ENCODE measurements at regions not wholly inside any gene's neighbourhood (a gene's known extent, or its start where the extent isn't known, plus 50 kb on each side); places are given as distances from the start of the nearest gene placed in this dataset.

DNA sequence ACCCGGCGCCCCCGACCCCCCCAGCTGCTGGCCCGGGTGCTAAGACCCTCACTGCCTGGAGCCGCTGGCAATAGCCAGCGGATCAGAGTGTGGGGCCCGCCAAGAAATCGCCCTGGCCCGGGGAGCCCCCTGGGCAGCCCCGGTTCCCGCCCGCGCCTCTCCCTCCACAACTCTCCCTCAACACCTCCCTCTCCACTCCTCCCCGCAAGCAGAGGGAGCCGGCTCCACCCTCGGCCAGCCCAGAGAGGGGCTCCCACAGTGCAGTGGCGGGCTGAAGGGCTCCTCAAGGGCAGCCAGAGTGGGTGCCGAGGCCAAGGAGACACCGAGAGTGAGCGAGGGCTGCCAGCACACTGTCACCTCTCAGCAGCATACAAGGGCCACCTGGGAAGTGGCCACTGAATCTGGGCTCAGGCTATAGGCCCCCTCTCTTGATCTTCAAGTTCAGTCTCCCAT, 385.5 kb downstream of the SEC14L1 start:
- no peak for ATAC-seq (ENCODE audit: low read depth)
- DNase-seq (ENCODE audit: low spot score), result no peak

GRCh38 chr17:77526728-77527350, 386.1 kb downstream of the SEC14L1 start:
- Histone ChIP-seq H3K27me3 (ENCODE audit: insufficient read depth, poor library complexity, severe bottlenecking) (peaks cover 17% of the 10 kb centered on the region), H3K4me3 (ENCODE audit: severe bottlenecking) (no peak overlapping the region), H3K36me3 (ENCODE audit: low read depth) (no peaks in the 10 kb centered on the region), H3K9me3 (ENCODE audit: severe bottlenecking) (no peaks in the 10 kb centered on the region), H3K27ac (ENCODE audit: poor library complexity, severe bottlenecking) (no peak overlapping the region), H3K4me1 (ENCODE audit: insufficient read depth, poor library complexity, severe bottlenecking) (no peaks in the 10 kb centered on the region)
- no peak for TF ChIP-seq CTCF (IDR thresholded peaks at IDR 0.05; ENCODE audit: poor library complexity, severe bottlenecking)
- DNase-seq (ENCODE audit: low spot score) (no peak), ATAC-seq (ENCODE audit: low read depth) (no peak)

More for the DNA sequence above, 385.5 kb downstream of the SEC14L1 start:
- no peaks in the 10 kb centered on the region for H3K9me3 ChIP-seq (ENCODE audit: severe bottlenecking)
- no peaks in the 10 kb centered on the region for H3K4me1 ChIP-seq (ENCODE audit: insufficient read depth, poor library complexity, severe bottlenecking)
- H3K27ac ChIP-seq (ENCODE audit: poor library complexity, severe bottlenecking), result no peak overlapping the region
- H3K4me3 ChIP-seq (ENCODE audit: severe bottlenecking), result no peak overlapping the region
- no peak for TF ChIP-seq CTCF (IDR thresholded peaks at IDR 0.05; ENCODE audit: poor library complexity, severe bottlenecking)
- peaks cover 17% of the 10 kb centered on the region for H3K27me3 ChIP-seq (ENCODE audit: insufficient read depth, poor library complexity, severe bottlenecking)
- H3K36me3 ChIP-seq (ENCODE audit: low read depth), result no peaks in the 10 kb centered on the region

- ATAC-seq (ENCODE audit: low read depth) (no peak), DNase-seq (ENCODE audit: low spot score) (no peak)
- no peak overlapping the region for H3K27ac ChIP-seq (ENCODE audit: poor library complexity, severe bottlenecking)
- no peak for TF ChIP-seq CTCF (IDR thresholded peaks at IDR 0.05; ENCODE audit: poor library complexity, severe bottlenecking)
- no peaks in the 10 kb centered on the region for H3K9me3 ChIP-seq (ENCODE audit: severe bottlenecking)
- H3K4me1 ChIP-seq (ENCODE audit: insufficient read depth, poor library complexity, severe bottlenecking), result no peaks in the 10 kb centered on the region
- no peaks in the 10 kb centered on the region for H3K36me3 ChIP-seq (ENCODE audit: low read depth)
- H3K27me3 ChIP-seq (ENCODE audit: insufficient read depth, poor library complexity, severe bottlenecking), result peaks cover 17% of the 10 kb centered on the region
- H3K4me3 ChIP-seq (ENCODE audit: severe bottlenecking), result no peak overlapping the region
Observed at GRCh38 chr17:77527409-77527808, 386.6 kb downstream of the SEC14L1 start.

DNA sequence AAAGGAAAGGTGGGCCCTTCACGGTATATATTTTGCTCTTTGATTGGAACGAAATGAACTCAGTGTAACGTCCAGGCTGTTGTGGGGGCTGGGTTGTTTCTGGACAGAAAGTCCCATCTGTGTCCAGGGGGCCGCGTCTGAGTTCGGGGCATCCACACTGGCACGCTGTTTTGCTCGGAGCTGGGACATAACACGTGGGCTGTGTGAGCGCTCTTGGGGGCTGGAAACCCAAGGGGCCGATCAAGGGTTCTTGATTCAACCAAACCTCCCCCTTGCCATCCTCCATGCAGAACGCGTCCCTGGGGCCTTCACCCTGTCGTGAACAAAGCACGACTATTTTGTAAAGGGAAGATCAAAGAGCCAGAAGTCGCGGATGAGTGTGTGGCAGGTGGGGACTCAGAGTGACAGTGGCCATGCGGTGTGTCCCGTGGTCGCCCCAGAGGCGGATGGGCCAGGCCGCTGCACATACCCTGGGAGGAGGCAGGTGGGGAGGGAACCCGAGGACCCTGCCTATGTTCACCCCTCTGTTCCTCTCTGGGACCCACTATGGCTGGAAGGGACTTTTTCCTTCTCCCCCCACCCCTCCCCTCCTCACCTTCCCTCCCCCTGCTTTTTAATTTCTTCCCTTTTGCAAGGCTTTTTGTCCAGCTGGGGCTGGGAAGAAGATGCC, 387.2 kb downstream of the SEC14L1 start:
- peaks cover 17% of the 10 kb centered on the region for H3K27me3 ChIP-seq (ENCODE audit: insufficient read depth, poor library complexity, severe bottlenecking)
- no peaks in the 10 kb centered on the region for H3K9me3 ChIP-seq (ENCODE audit: severe bottlenecking)
- DNase-seq (ENCODE audit: low spot score) (no peak), ATAC-seq (ENCODE audit: low read depth) (no peak)
- no peak for TF ChIP-seq CTCF (IDR thresholded peaks at IDR 0.05; ENCODE audit: poor library complexity, severe bottlenecking)
- H3K27ac ChIP-seq (ENCODE audit: poor library complexity, severe bottlenecking), result no peak overlapping the region
- H3K4me1 ChIP-seq (ENCODE audit: insufficient read depth, poor library complexity, severe bottlenecking), result no peaks in the 10 kb centered on the region
- H3K4me3 ChIP-seq (ENCODE audit: severe bottlenecking), result no peak overlapping the region
- H3K36me3 ChIP-seq (ENCODE audit: low read depth), result no peaks in the 10 kb centered on the region

Data from RWPE2 (cell line).